Activated CD4-positive, alpha-beta T cell treated with anti-CD3 and anti-CD28 coated beads, Interleukin-2, Interleukin-4, amounts not matched to agents 100 ng/mL and 50 ng/mL, durations not matched to agents 16 hours and 8 hours (primary cell): ENCODE measurements at regions not wholly inside any gene's neighbourhood (a gene's known extent, or its start where the extent isn't known, plus 50 kb on each side); places are given as distances from the start of the nearest gene placed in this dataset.

ENCODE experiments used
- DNase-seq: peaks from one replicate; pipeline ENCODE4 v3.0.0-alpha.2; 2020; ENCODE audit warnings: low spot score

DNA sequence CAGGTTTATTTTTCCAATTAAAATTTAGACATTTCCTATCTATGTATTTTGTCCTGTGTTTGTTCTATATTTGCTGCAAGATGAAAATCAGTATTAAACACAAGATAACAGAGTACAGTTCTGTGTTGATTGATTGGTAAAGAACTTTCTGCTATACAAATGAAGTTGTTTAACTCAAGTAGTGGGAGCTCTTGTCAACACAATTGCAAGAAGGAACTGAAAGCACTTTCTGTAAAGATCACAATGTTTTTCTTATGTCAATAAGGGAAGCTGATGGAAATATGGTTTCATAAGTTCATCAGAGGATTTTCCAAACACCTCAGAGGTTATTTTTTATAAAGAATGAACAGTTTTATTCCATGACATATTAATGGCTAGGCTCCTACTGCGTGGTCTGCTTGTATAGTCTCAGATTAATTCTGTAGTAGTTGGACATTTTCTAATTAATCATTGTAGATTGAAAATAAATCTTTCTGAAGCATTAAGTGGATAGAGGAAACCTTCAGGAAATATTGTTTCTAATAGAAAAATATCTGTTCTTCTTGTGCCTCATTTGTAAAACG lies 379.5 kb downstream of the LRFN5 start:
- DNase-seq: no peak

DNA sequence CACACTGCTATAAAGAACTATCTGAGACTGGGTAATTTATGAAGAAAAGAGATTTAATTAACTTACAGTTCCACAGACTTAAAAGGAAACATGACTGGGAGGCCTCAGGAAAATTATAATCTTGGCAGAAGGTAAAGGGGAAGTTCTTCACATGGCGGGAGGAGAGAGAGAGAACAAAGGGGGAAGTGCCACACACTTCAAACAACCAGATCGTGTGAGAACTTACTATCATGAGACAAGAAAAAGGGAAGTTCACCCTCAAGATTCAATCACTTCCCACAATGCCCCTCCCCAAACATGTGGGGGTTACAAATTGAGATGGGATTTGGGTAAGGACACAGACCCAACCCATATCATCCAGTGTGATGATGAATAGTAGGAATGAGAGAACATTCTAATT lies 366.5 kb downstream of the LRFN5 start:
- DNase-seq: no peak

GRCh38 chr14:41972531-41972930 lies 365.9 kb downstream of the LRFN5 start:
- DNase-seq: no peak

DNA sequence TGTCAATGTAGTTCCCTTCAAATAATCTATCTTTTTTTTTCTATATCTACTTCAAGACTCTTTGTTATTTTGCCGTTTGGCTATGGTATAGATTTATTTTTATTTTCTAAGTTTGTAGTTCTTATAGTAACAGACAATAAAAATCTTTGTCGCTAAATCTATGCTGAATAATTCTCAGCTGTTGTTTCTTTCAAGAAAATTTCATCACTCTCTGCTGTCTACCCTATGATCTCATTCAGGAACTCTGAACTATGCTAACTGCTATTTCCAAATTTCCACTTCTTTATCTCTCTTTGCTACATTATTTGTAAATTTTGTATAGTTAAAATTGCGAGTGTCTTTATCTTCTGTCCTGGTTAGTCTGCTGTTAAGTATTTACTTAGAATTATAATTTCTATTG lies 353.6 kb downstream of the LRFN5 start:
- no peak for DNase-seq

GRCh38 chr14:41957459-41957858 lies 350.8 kb downstream of the LRFN5 start:
- no peak for DNase-seq
